WTC11 (cell line): ENCODE measurements at regions not wholly inside any gene's neighbourhood (a gene's known extent, or its start where the extent isn't known, plus 50 kb on each side); places are given as distances from the start of the nearest gene placed in this dataset.

Experiments
- HMGXB4 ChIP-seq: sonication (generic); formaldehyde crosslinking; IDR thresholded peaks from 2 replicates; pipeline ENCODE4 v1.8.1; 2023; ENCODE audit warnings: mild to moderate bottlenecking, moderate library complexity, missing genetic modification reagents
- JUN ChIP-seq: sonication (generic); formaldehyde crosslinking; IDR thresholded peaks from 2 replicates; pipeline ENCODE4 v1.8.0; 2023; ENCODE audit warnings: mild to moderate bottlenecking, missing genetic modification reagents

- TF ChIP-seq JUN (CRISPR knock-in tag): no peak
- TF ChIP-seq HMGXB4: no peak
Measured at GRCh38 chrX:43176686-43177085, 398.7 kb upstream of the PPP1R2C start.
